HepG2 (cell line): ENCODE measurements at regions not wholly inside any gene's neighbourhood (a gene's known extent, or its start where the extent isn't known, plus 50 kb on each side); places are given as distances from the start of the nearest gene placed in this dataset.
A peak's percentile ranks its signal among the peaks of the same experiment; 100 is the strongest.

ENCODE experiments used
- CBFB ChIP-seq: sonication (generic); formaldehyde crosslinking; IDR thresholded peaks from 2 replicates; pipeline ENCODE4 v1.4.0; 2020; ENCODE audit warnings: missing genetic modification reagents
- CERS6 ChIP-seq: sonication (generic); formaldehyde crosslinking; IDR thresholded peaks from 2 replicates; pipeline ENCODE4 v1.5.0; 2020; ENCODE audit warnings: missing genetic modification reagents
- E2F1 ChIP-seq: sonication (generic); formaldehyde crosslinking; IDR thresholded peaks from 2 replicates; pipeline ENCODE4 v1.5.0; 2020; ENCODE audit warnings: missing genetic modification reagents
- ELF4 ChIP-seq: sonication (generic); formaldehyde crosslinking; IDR thresholded peaks from 2 replicates; pipeline ENCODE4 v1.5.0; 2020; ENCODE audit warnings: missing genetic modification reagents, mild to moderate bottlenecking, moderate library complexity, borderline replicate concordance
- FOXC1 ChIP-seq: sonication (generic); formaldehyde crosslinking; IDR thresholded peaks from 2 replicates; pipeline ENCODE4 v1.8.0; 2022; ENCODE audit warnings: mild to moderate bottlenecking, missing genetic modification reagents, borderline replicate concordance
- HES4 ChIP-seq: sonication (generic); formaldehyde crosslinking; IDR thresholded peaks from 2 replicates; pipeline ENCODE4 v1.9.0; 2021; ENCODE audit warnings: mild to moderate bottlenecking, missing genetic modification reagents, borderline replicate concordance
- IKZF1 ChIP-seq: fragments of 450-650 bp; IDR thresholded peaks from 2 replicates; pipeline ENCODE4 v1.7.1; 2016
- JUND ChIP-seq: sonication (generic); formaldehyde crosslinking; IDR thresholded peaks from 2 replicates; pipeline ENCODE4 v1.8.0; 2022; ENCODE audit warnings: mild to moderate bottlenecking, missing genetic modification reagents
- MLXIP ChIP-seq: sonication (generic); formaldehyde crosslinking; IDR thresholded peaks from 2 replicates; pipeline ENCODE4 v1.9.0; 2021; ENCODE audit warnings: missing genetic modification reagents, borderline replicate concordance
- PCBP2 ChIP-seq: fragments of 200-400 bp; formaldehyde crosslinking; optimal IDR thresholded peaks from 2 replicates; pipeline ENCODE3; 2018; ENCODE audit warnings: low read length, low read depth; ENCODE audit not compliant: poor library complexity, severe bottlenecking
- PREB ChIP-seq: sonication (generic); formaldehyde crosslinking; IDR thresholded peaks from 2 replicates; pipeline ENCODE4 v1.4.0; 2020; ENCODE audit warnings: missing genetic modification reagents
- ZFYVE20 ChIP-seq: sonication (generic); formaldehyde crosslinking; IDR thresholded peaks from 2 replicates; pipeline ENCODE4 v1.8.0; 2023; ENCODE audit warnings: low read depth, mild to moderate bottlenecking, moderate library complexity, missing genetic modification reagents, borderline replicate concordance
- ZNF235 ChIP-seq: sonication (generic); formaldehyde crosslinking; IDR thresholded peaks from 2 replicates; pipeline ENCODE4 v1.8.1; 2023; ENCODE audit warnings: mild to moderate bottlenecking, missing genetic modification reagents, borderline replicate concordance
- ZNF337 ChIP-seq: sonication (generic); formaldehyde crosslinking; IDR thresholded peaks from 2 replicates; pipeline ENCODE4 v1.5.1; 2020; ENCODE audit warnings: missing genetic modification reagents, low read depth, mild to moderate bottlenecking, borderline replicate concordance
- ZNF367 ChIP-seq: sonication (generic); formaldehyde crosslinking; IDR thresholded peaks from 2 replicates; pipeline ENCODE4 v1.4.0; 2020; ENCODE audit warnings: missing genetic modification reagents, borderline replicate concordance
- ZNF430 ChIP-seq: sonication (generic); formaldehyde crosslinking; IDR thresholded peaks from 2 replicates; pipeline ENCODE4 v1.9.0; 2021; ENCODE audit warnings: mild to moderate bottlenecking, missing genetic modification reagents
- ZNF552 ChIP-seq: sonication (generic); formaldehyde crosslinking; IDR thresholded peaks from 2 replicates; pipeline ENCODE4 v1.9.0; 2022; ENCODE audit warnings: missing genetic modification reagents, mild to moderate bottlenecking, borderline replicate concordance
- ZNF614 ChIP-seq: IDR thresholded peaks from 2 replicates; pipeline ENCODE4 v1.6.1; 2018; ENCODE audit warnings: missing biosample characterization, missing genetic modification reagents, inconsistent platforms, borderline replicate concordance
- ZNF691 ChIP-seq: sonication (generic); formaldehyde crosslinking; IDR thresholded peaks from 2 replicates; pipeline ENCODE4 v1.4.0; 2020; ENCODE audit warnings: missing genetic modification reagents, low read depth, mild to moderate bottlenecking, borderline replicate concordance
- ZNF740 ChIP-seq: sonication (generic); formaldehyde crosslinking; IDR thresholded peaks from 2 replicates; pipeline ENCODE4 v1.4.0; 2020; ENCODE audit warnings: missing genetic modification reagents
- ZNF878 ChIP-seq: sonication (generic); formaldehyde crosslinking; IDR thresholded peaks from 2 replicates; pipeline ENCODE4 v1.8.1; 2023; ENCODE audit warnings: mild to moderate bottlenecking, missing genetic modification reagents, moderate library complexity

GRCh38 chr11:126147208-126148111, 64.0 kb downstream of the RPUSD4 start (continued):
- TF ChIP-seq PCBP2 (no peak), ZNF552 (CRISPR knock-in tag) (no peak), ZNF614 (CRISPR knock-in tag) (peak; percentile 66; the same call in 1 of the 2 replicates), FOXC1 (CRISPR knock-in tag) (no peak; the same call in 1 of the 2 replicates), CBFB (0 out of 2 replicates have a peak, but pooled peaks have one; percentile 12), IKZF1 (no peak), ZNF691 (CRISPR knock-in tag) (no peak), ZFYVE20 (CRISPR knock-in tag) (no peak), HES4 (CRISPR knock-in tag) (no peak), PREB (no peak), MLXIP (CRISPR knock-in tag) (0 out of 2 replicates have a peak, but pooled peaks have one; percentile 41), ZNF337 (CRISPR knock-in tag) (no peak), E2F1 (CRISPR knock-in tag) (no peak), ZNF367 (CRISPR knock-in tag) (no peak), ELF4 (no peak), CERS6 (no peak), ZNF235 (CRISPR knock-in tag) (no peak), ZNF430 (CRISPR knock-in tag) (no peak), JUND (peak; percentile 77), ZNF878 (peak; percentile 61), ZNF740 (no peak)
